Globus pallidus (tissue), 1 donor: ENCODE measurements at regions not wholly inside any gene's neighbourhood (a gene's known extent, or its start where the extent isn't known, plus 50 kb on each side); places are given as distances from the start of the nearest gene placed in this dataset.
"Not testable (repeated sequence)": the region's sequence is repeated elsewhere in the genome, so short reads cannot be mapped to it uniquely, and the experiment has no call there.

Experiments
- DNase-seq: peaks from one replicate; pipeline ENCODE4 v3.0.0-alpha.2; 2015; ENCODE audit warnings: low spot score

GRCh38 chr2:7763418-7763817 lies 846.2 kb downstream of the RNF144A start:
- DNase-seq: not testable (repeated sequence)

GRCh38 chr2:7765236-7765635 lies 848.0 kb downstream of the RNF144A start:
- DNase-seq: no peak

- no peak for DNase-seq
Measured at GRCh38 chr2:7766088-7766722, 849.0 kb downstream of the RNF144A start.

- DNase-seq: no peak
Measured at GRCh38 chr2:7766978-7767565, 849.9 kb downstream of the RNF144A start.

GRCh38 chr2:7767902-7768301 lies 850.7 kb downstream of the RNF144A start:
- DNase-seq: no peak

GRCh38 chr2:7771781-7772180 lies 854.6 kb downstream of the RNF144A start:
- DNase-seq: no peak

- DNase-seq: no peak
Measured at GRCh38 chr2:7773362-7774360, 856.4 kb downstream of the RNF144A start.

GRCh38 chr2:7774481-7774880 lies 857.3 kb downstream of the RNF144A start:
- DNase-seq: no peak

- DNase-seq: no peak
Measured at GRCh38 chr2:7777668-7778067, 860.5 kb downstream of the RNF144A start.

- no peak for DNase-seq
Measured at GRCh38 chr2:7780321-7780720, 863.1 kb downstream of the RNF144A start.

- no peak for DNase-seq
Measured at GRCh38 chr2:7785700-7786099, 868.5 kb downstream of the RNF144A start.

- no peak for DNase-seq
Measured at GRCh38 chr2:7788736-7789135, 871.5 kb downstream of the RNF144A start.

GRCh38 chr2:7792031-7792651 lies 874.9 kb downstream of the RNF144A start:
- DNase-seq: no peak

GRCh38 chr2:7795778-7796563 lies 878.8 kb downstream of the RNF144A start:
- DNase-seq: no peak

GRCh38 chr2:7800031-7800430 lies 881.8 kb upstream of the ID2 start:
- DNase-seq: no peak

- DNase-seq: no peak
Measured at GRCh38 chr2:7801212-7801611, 880.6 kb upstream of the ID2 start.

GRCh38 chr2:7803515-7803914 lies 878.3 kb upstream of the ID2 start:
- no peak for DNase-seq

GRCh38 chr2:7809640-7810039 lies 872.2 kb upstream of the ID2 start:
- no peak for DNase-seq

GRCh38 chr2:7811073-7811472 lies 870.8 kb upstream of the ID2 start:
- no peak for DNase-seq

GRCh38 chr2:7812231-7812995 lies 869.4 kb upstream of the ID2 start:
- DNase-seq: no peak
